GM13976 (cell line): ENCODE measurements at regions not wholly inside any gene's neighbourhood (a gene's known extent, or its start where the extent isn't known, plus 50 kb on each side); places are given as distances from the start of the nearest gene placed in this dataset.

Experiments
- DNase-seq: peaks from one replicate; pipeline ENCODE4 v3.0.0; 2012; ENCODE audit warnings: low spot score
- in situ Hi-C: fragments of 300-500 bp; cut with MboI; formaldehyde crosslinking; loops from one replicate; pipeline ENCODE4 v1.12.0; 2022; ENCODE audit warnings: low sequenced_read_pairs, mixed read lengths, inconsistent platforms; ENCODE audit not compliant: unreplicated experiment
- TF ChIP-seq, protein P1 (sequence below): IDR thresholded peaks from 2 replicates; pipeline ENCODE4 v1.5.1; 2012; ENCODE audit warnings: borderline replicate concordance, mild to moderate bottlenecking; ENCODE audit not compliant: insufficient read depth; ENCODE audit errors: extremely low read depth, missing control alignments, control extremely low read depth

DNA sequence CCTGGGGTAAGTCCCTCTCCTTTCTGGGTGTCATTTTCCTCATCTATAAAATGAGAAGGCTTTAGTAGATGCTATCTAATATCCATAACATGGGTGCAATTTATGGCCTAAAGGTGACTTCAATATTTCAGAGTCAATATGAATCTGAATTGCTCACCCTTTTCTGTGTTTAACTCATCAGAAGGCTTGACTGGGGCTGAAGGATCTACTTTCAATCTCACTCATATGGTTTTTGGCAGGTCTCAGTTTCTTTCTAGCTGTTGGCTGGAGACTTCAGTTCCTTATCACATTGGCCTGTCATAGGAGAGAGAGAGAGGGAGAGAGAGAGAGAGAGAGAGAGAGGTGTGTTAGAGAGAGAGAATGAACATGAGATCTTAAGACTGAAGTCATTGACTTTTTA, 343.7 kb upstream of the MEX3C start:
- no peak for DNase-seq
- in situ Hi-C loops, result no loop called here
- TF ChIP-seq, protein P1, sequence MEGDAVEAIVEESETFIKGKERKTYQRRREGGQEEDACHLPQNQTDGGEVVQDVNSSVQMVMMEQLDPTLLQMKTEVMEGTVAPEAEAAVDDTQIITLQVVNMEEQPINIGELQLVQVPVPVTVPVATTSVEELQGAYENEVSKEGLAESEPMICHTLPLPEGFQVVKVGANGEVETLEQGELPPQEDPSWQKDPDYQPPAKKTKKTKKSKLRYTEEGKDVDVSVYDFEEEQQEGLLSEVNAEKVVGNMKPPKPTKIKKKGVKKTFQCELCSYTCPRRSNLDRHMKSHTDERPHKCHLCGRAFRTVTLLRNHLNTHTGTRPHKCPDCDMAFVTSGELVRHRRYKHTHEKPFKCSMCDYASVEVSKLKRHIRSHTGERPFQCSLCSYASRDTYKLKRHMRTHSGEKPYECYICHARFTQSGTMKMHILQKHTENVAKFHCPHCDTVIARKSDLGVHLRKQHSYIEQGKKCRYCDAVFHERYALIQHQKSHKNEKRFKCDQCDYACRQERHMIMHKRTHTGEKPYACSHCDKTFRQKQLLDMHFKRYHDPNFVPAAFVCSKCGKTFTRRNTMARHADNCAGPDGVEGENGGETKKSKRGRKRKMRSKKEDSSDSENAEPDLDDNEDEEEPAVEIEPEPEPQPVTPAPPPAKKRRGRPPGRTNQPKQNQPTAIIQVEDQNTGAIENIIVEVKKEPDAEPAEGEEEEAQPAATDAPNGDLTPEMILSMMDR, result no peak

DNA sequence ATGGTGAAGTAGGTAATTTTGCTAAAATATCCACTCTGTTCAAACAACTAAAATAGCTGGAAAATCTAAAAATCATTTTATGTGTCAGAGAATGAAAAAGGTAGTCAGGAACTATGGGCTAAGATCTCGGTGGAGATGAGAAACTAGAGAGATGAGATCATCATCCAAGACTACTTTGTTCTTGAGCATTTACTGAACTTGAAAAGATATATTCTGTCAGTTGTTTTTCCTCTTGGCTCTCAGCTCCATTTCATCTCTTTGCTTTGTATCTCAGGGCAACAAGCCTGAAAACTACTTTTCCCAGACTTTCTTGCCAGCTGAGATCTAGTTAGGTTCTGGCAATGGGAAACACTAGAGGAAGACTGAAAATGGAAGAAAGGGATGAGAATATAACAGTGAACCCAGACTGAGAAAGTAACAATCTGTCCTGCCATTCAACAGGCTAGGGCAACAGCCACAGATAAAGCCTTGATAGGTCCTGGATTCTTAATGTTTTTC, 346.2 kb upstream of the MEX3C start:
- TF ChIP-seq, protein P1, result no peak
- peak; percentile 20 for DNase-seq
- in situ Hi-C loops, result no loop called here

DNA sequence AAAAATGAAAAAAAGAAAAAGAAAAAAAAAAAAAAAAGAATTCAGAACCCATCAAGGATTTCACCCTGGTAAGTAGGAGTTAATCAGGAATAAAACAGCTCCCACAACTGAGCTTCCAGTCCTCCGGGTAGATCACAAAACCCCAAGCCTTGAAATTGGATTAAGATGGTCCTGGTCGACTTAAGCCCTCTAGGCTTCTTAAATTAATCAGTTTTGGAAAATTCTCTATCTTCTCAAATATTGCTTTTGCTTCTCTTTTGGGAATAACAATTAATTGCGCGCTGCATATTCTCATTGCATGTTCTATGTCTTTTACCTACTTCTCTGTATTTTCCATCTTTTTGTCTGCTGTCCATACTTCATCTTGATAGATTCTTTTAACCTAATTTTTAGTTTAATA, 348.0 kb upstream of the MEX3C start:
- no peak for DNase-seq
- TF ChIP-seq, protein P1, result no peak
- in situ Hi-C loops, result no loop called here

DNA sequence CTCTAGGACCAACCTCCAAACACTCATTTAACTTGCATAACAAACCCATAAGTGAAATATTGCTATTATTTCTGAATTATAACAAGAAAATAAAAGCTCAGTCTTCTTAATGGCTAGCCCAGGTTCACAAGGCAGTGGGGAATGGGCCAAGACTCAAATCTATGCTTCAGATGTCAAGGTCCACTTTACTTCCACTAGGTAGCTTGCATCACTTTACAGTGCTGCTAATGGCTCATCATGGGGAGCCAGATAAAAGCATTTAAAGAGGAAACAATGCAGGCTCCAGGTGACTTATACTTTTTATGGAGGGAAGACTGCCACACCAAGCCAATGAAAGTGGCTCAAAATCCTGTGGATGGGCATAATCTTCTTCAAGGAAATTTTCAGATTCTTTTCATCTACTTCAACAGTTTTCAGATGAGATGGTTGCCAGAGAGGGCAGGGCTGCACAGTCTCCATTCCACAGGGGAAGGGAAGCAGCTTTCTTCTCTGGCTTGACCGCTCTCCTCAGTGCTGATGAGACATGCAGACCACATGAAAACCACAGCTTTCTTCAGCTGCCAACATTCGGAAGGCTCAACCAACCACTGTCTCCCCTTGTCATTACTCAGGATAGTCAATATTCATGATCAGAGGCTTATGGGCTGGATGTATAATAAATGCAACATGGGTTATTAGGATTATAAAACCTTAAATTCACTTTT, 361.9 kb upstream of the MEX3C start:
- in situ Hi-C loops, result no loop called here
- DNase-seq, result no peak
- TF ChIP-seq, protein P1, result no peak

DNA sequence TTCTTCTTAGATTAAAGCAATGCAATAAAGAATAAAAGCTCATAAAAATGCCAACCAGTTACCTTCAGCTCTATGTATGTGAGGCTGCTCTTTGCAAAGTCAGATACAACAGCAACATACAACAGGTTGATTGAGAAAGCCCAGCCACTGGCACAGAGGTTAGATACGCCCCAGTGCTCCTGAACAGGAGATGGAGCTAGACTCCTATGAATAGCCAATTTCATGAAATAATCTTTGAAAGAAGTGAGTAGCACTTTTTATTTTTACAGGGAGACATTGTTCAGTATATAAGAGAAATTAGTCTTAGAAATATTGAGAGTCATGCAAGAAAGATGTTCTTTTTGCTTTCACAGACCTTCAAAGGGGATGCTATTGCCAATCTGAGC, 362.4 kb upstream of the MEX3C start:
- TF ChIP-seq, protein P1, result no peak
- DNase-seq, result no peak
- in situ Hi-C loops, result no loop called here

DNA sequence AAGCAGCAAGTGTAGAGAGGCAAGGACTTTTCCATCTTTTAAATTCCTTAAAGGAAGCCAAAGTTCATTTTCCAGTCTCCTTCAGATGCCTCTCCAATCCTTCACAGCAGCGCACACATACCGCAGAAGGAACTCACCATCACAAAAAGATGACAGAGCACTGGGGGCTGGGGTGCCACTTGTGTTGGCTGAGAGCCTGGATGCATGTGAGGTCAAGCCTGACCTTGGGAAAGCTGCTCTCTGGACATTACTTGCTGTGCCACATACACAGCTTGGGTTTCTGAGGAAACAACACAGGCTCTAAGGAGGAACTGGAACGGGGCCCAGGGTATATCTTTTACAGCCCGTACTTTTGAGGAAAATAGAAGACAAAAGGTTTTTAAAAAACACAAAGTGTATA, 364.3 kb upstream of the MEX3C start:
- in situ Hi-C loops, result no loop called here
- TF ChIP-seq, protein P1, result no peak
- DNase-seq, result no peak
